Heart right ventricle (tissue), 16 donors: ENCODE measurements at regions not wholly inside any gene's neighbourhood (a gene's known extent, or its start where the extent isn't known, plus 50 kb on each side); places are given as distances from the start of the nearest gene placed in this dataset.

ENCODE experiments used
- ATAC-seq, 8 donors: fragments of 200-7000 bp; cut with Tn5 transposase; one replicate each; pipeline ENCODE4 v1.9.1; 2020; ENCODE audit warnings: mild to moderate bottlenecking in 8 of 8, moderate library complexity in 8 of 8, moderate number of reproducible peaks in 1 of 8
- DNase-seq, 2 donors: peaks; one replicate each; pipeline ENCODE4 v3.0.0-alpha.2; 2020
- H3K27ac ChIP-seq, 10 donors: fragments of 200-600 bp; sonication (generic) in 2 of 10; one replicate each; pipeline versions ENCODE4 v1.5.0 to v1.8.0; 2020 to 2022; ENCODE audit warnings: mild to moderate bottlenecking in 3 of 10
- H3K27me3 ChIP-seq, 7 donors: fragments of 200-600 bp; one replicate each; pipeline ENCODE4 v1.8.0; 2021 to 2022; ENCODE audit warnings: mild to moderate bottlenecking in 2 of 7
- H3K36me3 ChIP-seq, 9 donors: fragments of 200-600 bp; sonication (generic) in 1 of 9; one replicate each; pipeline versions ENCODE4 v1.5.0 to v1.8.0; 2020 to 2022; ENCODE audit warnings: mild to moderate bottlenecking in 2 of 9
- H3K4me1 ChIP-seq, 9 donors: fragments of 200-600 bp; sonication (generic) in 1 of 9; one replicate each; pipeline versions ENCODE4 v1.5.0 to v1.8.0; 2020 to 2022; ENCODE audit warnings: mild to moderate bottlenecking in 4 of 9
- H3K4me3 ChIP-seq, 10 donors: fragments of 200-600 bp; sonication (generic) in 2 of 10; one replicate each; pipeline versions ENCODE4 v1.5.0 to v1.8.0; 2020 to 2022; ENCODE audit warnings: mild to moderate bottlenecking in 7 of 10, moderate library complexity in 2 of 10
- H3K9me3 ChIP-seq, 11 donors: fragments of 200-600 bp in 10 of 11; sonication (generic) in 2 of 11; one replicate each; pipeline versions ENCODE4 v1.5.0 to v1.8.0; 2013 to 2022; ENCODE audit warnings: mild to moderate bottlenecking in 2 of 11, control low read depth in 1 of 11, moderate library complexity in 1 of 11
- CTCF ChIP-seq, 9 donors: fragments of 200-600 bp; sonication (generic) in 2 of 9; IDR thresholded peaks; one replicate each; pipeline versions ENCODE4 v1.5.0 to v1.8.0; 2021 to 2022; ENCODE audit warnings: antibody characterized with exemption in 9 of 9, mild to moderate bottlenecking in 5 of 9, moderate library complexity in 1 of 9
- WGBS, 2 donors: extraction: QIAGEN DNeasy Blood & Tissue Kit; methylation state at CpG; one replicate each; pipeline ENCODE4 v1.1.7; 2013; ENCODE audit warnings: inconsistent platforms in 1 of 2; 5-methylcytosine and 5-hydroxymethylcytosine counted together
- intact Hi-C, 10 donors: fragments of 100-400 bp; cut with DNase I; formaldehyde crosslinking; loops; one replicate each; pipeline versions ENCODE4 v1.11.1 to v1.14.2; 2022
- donor health status: Arrhythmogenic right ventricular cardiomyopathy.
- donor health status: ischemic (EF 13 %, LVEDD 7.1; RV severe dilation, severe dysfunction).
- donor health status: healthy with polysubstance abuse.
- donor health status: DM: no; HTN: yes; CAD: no.
- donor health status: DM: no; HTN: no; CAD: no.
- donor health status: ischemic (EF 25% LVEDD 6.9; RV normal size, moderate dysfunction).
- donor health status: ischemic (EF 25% LVEDD 5.7; RV mildly dilated, moderate dysfunction).
- donor health status: healthy.
- donor health status: DM: yes; HTN: yes; CAD: no.
- donor health status: Ischemic cardiomyopathy.
- donor health status: ischemic (EF 35%, LVEDD 5.7; RV mildly dilated, moderate dysfunction).
- donor health status: nonischemic (EF 11% LVEDD 7.7; RV severe dilation, severe dysfunction).
- donor health status: DM: yes; HTN: yes; CAD: no.
- donor health status: PGD.
- donor health status: ischemic (EF 29% LVEDD 5.4; RV normal size, mild dysfunction).
- donor health status: nonischemic (EF 23%, LVEDD 6.1; RV moderate dilation, normal function).

DNA sequence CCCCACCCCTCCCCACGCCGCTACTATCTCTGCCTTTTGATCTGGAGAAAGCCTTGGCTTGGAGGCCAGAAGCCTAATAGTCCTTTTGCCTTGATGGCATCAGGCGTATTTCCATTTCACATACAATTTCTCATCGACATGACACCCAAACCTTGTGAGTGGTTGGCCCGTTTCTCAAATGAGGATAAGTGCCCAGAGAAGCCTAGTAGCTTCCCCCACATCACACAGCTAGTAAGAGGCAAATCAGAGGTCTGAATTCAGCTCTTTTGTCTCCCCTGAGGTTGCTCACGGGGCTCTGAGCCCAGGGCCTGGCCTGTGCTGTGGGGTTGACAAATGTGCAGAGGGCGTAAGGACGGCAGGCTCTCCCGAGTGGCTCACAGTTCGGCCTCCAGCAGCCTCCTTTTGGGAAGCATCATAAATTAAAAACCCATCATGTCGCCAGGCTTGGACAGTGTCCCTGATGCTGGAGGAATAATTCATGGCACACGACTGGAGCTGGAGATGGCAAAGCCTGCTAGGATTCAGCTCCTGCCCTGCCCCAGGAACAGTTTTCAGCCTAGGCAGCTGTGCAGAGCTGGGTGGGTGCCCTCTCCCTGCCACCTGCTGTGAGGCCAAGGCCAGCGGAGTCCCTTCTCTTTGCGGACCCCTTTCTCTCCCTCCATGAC is 263.8 kb downstream of the NSG2 start:
- Histone ChIP-seq H3K27me3 (peaks cover 0 to 59% (median 39%) of the 10 kb centered on the region in 7 donors), H3K27ac (no peak overlapping the region), H3K36me3 (no peaks in the 10 kb centered on the region), H3K9me3 (no peaks in the 10 kb centered on the region), H3K4me1 (peaks cover 0 to 14% (median 7%) of the 10 kb centered on the region in 9 donors), H3K4me3 (no peak overlapping the region)
- ATAC-seq (no peak), DNase-seq (no peak)
- 78 to 85% methylated on average over 14 of the region's 14 CpGs for WGBS, 2 donors
- intact Hi-C loops, result no loop called here
- TF ChIP-seq CTCF (IDR thresholded peaks at IDR 0.05), result no peak

DNA sequence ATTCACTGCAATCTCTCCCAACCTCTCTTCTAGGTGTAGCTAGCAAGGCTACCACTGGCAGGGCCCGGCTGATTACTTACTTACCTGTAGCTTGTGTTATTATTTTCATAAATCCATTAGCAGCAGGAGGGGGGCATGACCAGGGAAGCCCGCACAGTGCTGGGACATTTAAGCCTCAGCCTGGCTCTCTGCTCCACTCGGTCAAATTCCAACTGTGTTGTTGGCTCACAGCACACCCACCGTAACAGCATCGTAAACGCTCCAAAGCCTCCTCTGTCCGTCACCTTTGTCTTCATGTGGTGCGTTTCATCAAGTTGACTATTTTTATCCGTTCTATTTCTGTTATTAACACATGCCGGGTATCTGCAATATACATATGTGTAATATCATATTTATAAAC is 264.7 kb downstream of the NSG2 start:
- H3K9me3 ChIP-seq, result no peaks in the 10 kb centered on the region
- no peak for TF ChIP-seq CTCF (IDR thresholded peaks at IDR 0.05)
- DNase-seq (no peak), ATAC-seq (no peak)
- WGBS, 2 donors, result 53 to 58% methylated on average over 10 of the region's 10 CpGs
- intact Hi-C loops, result loop anchor here (2.0 to 10.0 kb wide), 8 partner anchors 263 to 1018 kb away; partner anchors contain the start of genes BOD1 (in 8 of the 10), NSG2 (in 3 of the 10) and C5orf47 (in 1 of the 10)
- H3K4me3 ChIP-seq, result no peak overlapping the region
- no peaks in the 10 kb centered on the region for H3K36me3 ChIP-seq
- peaks cover 0 to 57% (median 37%) of the 10 kb centered on the region in 7 donors for H3K27me3 ChIP-seq
- no peak overlapping the region for H3K27ac ChIP-seq
- peaks cover 0 to 14% (median 7%) of the 10 kb centered on the region in 9 donors for H3K4me1 ChIP-seq

DNA sequence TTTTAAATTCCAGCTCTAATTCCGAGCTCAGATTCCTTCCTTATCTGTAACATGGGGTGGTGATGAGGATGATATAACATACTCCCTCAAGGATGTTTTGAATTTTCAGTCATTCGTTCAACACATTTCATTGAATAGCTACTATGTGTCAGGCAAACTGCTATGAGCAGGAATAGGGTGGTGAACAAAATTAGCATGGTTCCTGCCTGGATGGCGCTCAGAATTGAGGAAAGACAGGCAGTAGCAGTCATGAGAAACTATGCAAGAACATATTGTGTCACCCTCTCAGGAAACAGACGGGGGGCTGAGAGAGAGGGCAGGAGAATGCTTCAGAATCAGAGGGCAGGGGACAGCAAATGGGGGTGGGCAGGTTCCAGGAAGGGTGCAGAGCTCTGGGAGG is 265.2 kb downstream of the NSG2 start:
- DNase-seq (no peak), ATAC-seq (no peak)
- Histone ChIP-seq H3K9me3 (no peaks in the 10 kb centered on the region), H3K36me3 (no peaks in the 10 kb centered on the region), H3K4me3 (no peak overlapping the region), H3K4me1 (peaks cover 0 to 14% (median 7%) of the 10 kb centered on the region in 9 donors), H3K27me3 (peaks cover 0 to 55% (median 34%) of the 10 kb centered on the region in 7 donors), H3K27ac (no peak overlapping the region)
- WGBS, 2 donors, result 58 to 63% methylated on average over 4 of the region's 4 CpGs
- TF ChIP-seq CTCF (IDR thresholded peaks at IDR 0.05), result no peak
- intact Hi-C loops, result loop anchor here (2.0 to 10.0 kb wide), 8 partner anchors 263 to 1018 kb away; partner anchors contain the start of genes BOD1 (in 8 of the 10), NSG2 (in 3 of the 10) and C5orf47 (in 1 of the 10)

DNA sequence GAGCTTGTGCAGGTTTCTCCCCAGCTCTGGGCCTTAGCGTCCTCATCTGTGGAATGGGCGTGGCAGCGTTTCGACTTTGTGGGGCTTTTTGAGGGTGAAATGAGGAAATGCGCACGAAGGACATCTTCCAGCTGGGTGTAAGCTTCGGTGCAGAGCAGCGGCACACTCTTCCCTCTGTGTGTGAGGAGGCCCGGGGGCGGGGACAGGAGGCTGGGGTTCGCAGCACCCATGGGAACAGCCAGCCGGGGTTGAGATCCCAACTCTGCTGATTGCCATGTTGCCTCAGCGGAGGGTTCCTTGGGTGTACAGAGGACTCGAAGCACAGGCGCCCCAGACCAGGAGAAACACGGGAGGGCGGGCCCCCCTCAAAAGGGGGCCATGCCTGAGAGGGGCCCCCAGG is 265.6 kb downstream of the NSG2 start:
- 73 to 78% methylated on average over 17 of the region's 17 CpGs for WGBS, 2 donors
- no peak for TF ChIP-seq CTCF (IDR thresholded peaks at IDR 0.05)
- Histone ChIP-seq H3K4me1 (peaks cover 0 to 14% (median 7%) of the 10 kb centered on the region in 9 donors), H3K9me3 (no peaks in the 10 kb centered on the region), H3K27me3 (peaks cover 0 to 51% (median 33%) of the 10 kb centered on the region in 7 donors), H3K36me3 (no peaks in the 10 kb centered on the region), H3K27ac (no peak overlapping the region), H3K4me3 (peak overlapping the region in 1 of 10 donors; percentile 61)
- no peak for DNase-seq
- intact Hi-C loops, result loop anchor here (2.0 to 10.0 kb wide), 8 partner anchors 264 to 1019 kb away; partner anchors contain the start of genes BOD1 (in 8 of the 10), NSG2 (in 3 of the 10) and C5orf47 (in 1 of the 10)
- ATAC-seq, result peak in 2 of 8 donors; percentile 12 to 14
